ENCODE measurements at regions not wholly inside any gene's neighbourhood (a gene's known extent, or its start where the extent isn't known, plus 50 kb on each side); places are given as distances from the start of the nearest gene placed in this dataset.

GRCh38 chr6:104409913-104410312 lies 449.8 kb downstream of the HACE1 start (continued):
- no peak for TF ChIP-seq CHD7 (IDR thresholded peaks at IDR 0.05; ENCODE audit: insufficient replicate concordance, low read length)
- TF ChIP-seq CBX5 (IDR thresholded peaks at IDR 0.05; ENCODE audit: low read depth, low read length): no peak
- no peak for TF ChIP-seq TAF7 (optimal IDR thresholded peaks at IDR 0.05; ENCODE audit: borderline replicate concordance, low read depth, low read length)
- TF ChIP-seq CEBPB (IDR thresholded peaks at IDR 0.05; ENCODE audit: low read depth, low read length): no peak
- no peak for TF ChIP-seq HDAC6 (IDR thresholded peaks at IDR 0.05; ENCODE audit: low read depth, low read length)
- no peak for TF ChIP-seq EGR1 (IDR thresholded peaks at IDR 0.05; ENCODE audit: borderline replicate concordance, low read depth, low read length)
- TF ChIP-seq, protein P1, sequence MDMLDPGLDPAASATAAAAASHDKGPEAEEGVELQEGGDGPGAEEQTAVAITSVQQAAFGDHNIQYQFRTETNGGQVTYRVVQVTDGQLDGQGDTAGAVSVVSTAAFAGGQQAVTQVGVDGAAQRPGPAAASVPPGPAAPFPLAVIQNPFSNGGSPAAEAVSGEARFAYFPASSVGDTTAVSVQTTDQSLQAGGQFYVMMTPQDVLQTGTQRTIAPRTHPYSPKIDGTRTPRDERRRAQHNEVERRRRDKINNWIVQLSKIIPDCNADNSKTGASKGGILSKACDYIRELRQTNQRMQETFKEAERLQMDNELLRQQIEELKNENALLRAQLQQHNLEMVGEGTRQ (IDR thresholded peaks at IDR 0.05; ENCODE audit: low read length): no peak
- no peak for TF ChIP-seq SIX5 (IDR thresholded peaks at IDR 0.05; ENCODE audit: low read depth, low read length)
- TF ChIP-seq RAD21 (IDR thresholded peaks at IDR 0.05 in 1 of 2, conservative IDR thresholded peaks at IDR 0.05 in 1 of 2; ENCODE audit: low read depth in 2 of 2, low read length in 2 of 2): no peak
- no peak for TF ChIP-seq SUZ12 (IDR thresholded peaks at IDR 0.05; ENCODE audit: low read length)

Data from H1 (cell line).